Activated CD4-positive, alpha-beta memory T cell treated with anti-CD3 and anti-CD28 coated beads for 36 hours (primary cell): ENCODE measurements at regions not wholly inside any gene's neighbourhood (a gene's known extent, or its start where the extent isn't known, plus 50 kb on each side); places are given as distances from the start of the nearest gene placed in this dataset.

Experiments
- CTCF ChIA-PET: fragments of 350-600 bp; sonication (Branson Sonifier 250); formaldehyde crosslinking; loops from one replicate; lab custom pipeline; 2021; ENCODE audit warnings: antibody characterized with exemption, inconsistent platforms; lab: Charles Lee
- POLR2A ChIA-PET: fragments of 350-600 bp; sonication (Branson Sonifier 250); formaldehyde crosslinking; loops from one replicate; lab custom pipeline; 2021; ENCODE audit warnings: antibody characterized with exemption; lab: Charles Lee
- DNase-seq: peaks from one replicate; pipeline ENCODE4 v3.0.0-alpha.2; 2020
- H3K27ac Mint-ChIP-seq: one replicate; pipeline ENCODE4 v1.8.0; 2021; ENCODE audit warnings: mixed read lengths
- H3K27me3 Mint-ChIP-seq: one replicate; pipeline ENCODE4 v1.8.0; 2021; ENCODE audit warnings: mixed read lengths
- H3K36me3 Mint-ChIP-seq: one replicate; pipeline ENCODE4 v1.8.0; 2021; ENCODE audit warnings: mixed read lengths
- H3K4me1 Mint-ChIP-seq: one replicate; pipeline ENCODE4 v1.8.0; 2021; ENCODE audit warnings: low read depth, mixed read lengths
- H3K4me3 Mint-ChIP-seq: one replicate; pipeline ENCODE4 v1.8.0; 2021; ENCODE audit warnings: mild to moderate bottlenecking, mixed read lengths
- H3K9me3 Mint-ChIP-seq: one replicate; pipeline ENCODE4 v1.8.0; 2021; ENCODE audit warnings: mixed read lengths
- intact Hi-C: fragments of 100-400 bp; cut with micrococcal nuclease; formaldehyde crosslinking; loops from one replicate; pipeline ENCODE4 v1.15.1; 2023

- Mint-ChIP-seq H3K27ac (no peak overlapping the region), H3K4me3 (no peak overlapping the region), H3K36me3 (no peaks in the 10 kb centered on the region), H3K4me1 (no peaks in the 10 kb centered on the region), H3K27me3 (no peaks in the 10 kb centered on the region), H3K9me3 (no peaks in the 10 kb centered on the region)
- intact Hi-C loops: no loop called here
- no peak for DNase-seq
- POLR2A ChIA-PET: no interaction called here
- CTCF ChIA-PET: no interaction called here
These were observed 712.9 kb upstream of the MAP3K7 start for GRCh38 chr6:91299544-91300491.

GRCh38 chr6:91298543-91299145 is 711.8 kb upstream of the MAP3K7 start:
- ChIA-PET POLR2A (no interaction called here), CTCF (no interaction called here)
- no peak for DNase-seq
- intact Hi-C loops: no loop called here
- H3K4me3 Mint-ChIP-seq: no peak overlapping the region
- no peaks in the 10 kb centered on the region for H3K27me3 Mint-ChIP-seq
- H3K27ac Mint-ChIP-seq: no peak overlapping the region
- no peaks in the 10 kb centered on the region for H3K9me3 Mint-ChIP-seq
- H3K36me3 Mint-ChIP-seq: no peaks in the 10 kb centered on the region
- no peaks in the 10 kb centered on the region for H3K4me1 Mint-ChIP-seq

GRCh38 chr6:91293395-91293794 is 706.5 kb upstream of the MAP3K7 start:
- Mint-ChIP-seq H3K36me3 (no peaks in the 10 kb centered on the region), H3K4me1 (no peaks in the 10 kb centered on the region), H3K4me3 (no peak overlapping the region), H3K27ac (no peak overlapping the region), H3K9me3 (no peaks in the 10 kb centered on the region), H3K27me3 (no peaks in the 10 kb centered on the region)
- CTCF ChIA-PET: no interaction called here
- DNase-seq: no peak
- POLR2A ChIA-PET: no interaction called here
- intact Hi-C loops: no loop called here

GRCh38 chr6:91291071-91291470 is 704.2 kb upstream of the MAP3K7 start:
- Mint-ChIP-seq H3K4me1 (no peaks in the 10 kb centered on the region), H3K9me3 (no peaks in the 10 kb centered on the region), H3K27me3 (no peaks in the 10 kb centered on the region), H3K36me3 (no peaks in the 10 kb centered on the region), H3K4me3 (no peak overlapping the region), H3K27ac (no peak overlapping the region)
- no peak for DNase-seq
- intact Hi-C loops: no loop called here
- ChIA-PET POLR2A (no interaction called here), CTCF (no interaction called here)

- H3K27me3 Mint-ChIP-seq: no peaks in the 10 kb centered on the region
- intact Hi-C loops: no loop called here
- ChIA-PET POLR2A (no interaction called here), CTCF (no interaction called here)
- no peaks in the 10 kb centered on the region for H3K4me1 Mint-ChIP-seq
- DNase-seq: no peak
- no peaks in the 10 kb centered on the region for H3K36me3 Mint-ChIP-seq
- H3K27ac Mint-ChIP-seq: no peak overlapping the region
- no peaks in the 10 kb centered on the region for H3K9me3 Mint-ChIP-seq
- no peak overlapping the region for H3K4me3 Mint-ChIP-seq
These were observed 701.9 kb upstream of the MAP3K7 start for GRCh38 chr6:91288741-91289140.

- intact Hi-C loops: no loop called here
- Mint-ChIP-seq H3K9me3 (no peaks in the 10 kb centered on the region), H3K36me3 (no peaks in the 10 kb centered on the region), H3K27me3 (no peaks in the 10 kb centered on the region), H3K4me1 (no peaks in the 10 kb centered on the region), H3K27ac (no peak overlapping the region), H3K4me3 (no peak overlapping the region)
- DNase-seq: no peak
- ChIA-PET CTCF (no interaction called here), POLR2A (no interaction called here)
These were observed 695.0 kb upstream of the MAP3K7 start for GRCh38 chr6:91281901-91282300.

GRCh38 chr6:91280494-91280830 is 693.6 kb upstream of the MAP3K7 start:
- ChIA-PET POLR2A (no interaction called here), CTCF (no interaction called here)
- Mint-ChIP-seq H3K9me3 (no peaks in the 10 kb centered on the region), H3K36me3 (no peaks in the 10 kb centered on the region), H3K4me1 (no peaks in the 10 kb centered on the region), H3K27me3 (no peaks in the 10 kb centered on the region), H3K4me3 (no peak overlapping the region), H3K27ac (no peak overlapping the region)
- intact Hi-C loops: no loop called here
- DNase-seq: no peak

- Mint-ChIP-seq H3K9me3 (no peaks in the 10 kb centered on the region), H3K27ac (no peak overlapping the region), H3K4me1 (no peaks in the 10 kb centered on the region), H3K4me3 (no peak overlapping the region), H3K36me3 (no peaks in the 10 kb centered on the region), H3K27me3 (no peaks in the 10 kb centered on the region)
- intact Hi-C loops: no loop called here
- ChIA-PET POLR2A (no interaction called here), CTCF (no interaction called here)
- no peak for DNase-seq
These were observed 693.0 kb upstream of the MAP3K7 start for GRCh38 chr6:91279740-91280493.

GRCh38 chr6:91278416-91278815 is 691.5 kb upstream of the MAP3K7 start:
- no peaks in the 10 kb centered on the region for H3K9me3 Mint-ChIP-seq
- H3K4me1 Mint-ChIP-seq: no peaks in the 10 kb centered on the region
- intact Hi-C loops: no loop called here
- CTCF ChIA-PET: no interaction called here
- H3K36me3 Mint-ChIP-seq: no peaks in the 10 kb centered on the region
- DNase-seq: no peak
- POLR2A ChIA-PET: no interaction called here
- no peaks in the 10 kb centered on the region for H3K27me3 Mint-ChIP-seq
- H3K27ac Mint-ChIP-seq: no peak overlapping the region
- no peak overlapping the region for H3K4me3 Mint-ChIP-seq

- H3K27ac Mint-ChIP-seq: no peak overlapping the region
- ChIA-PET POLR2A (no interaction called here), CTCF (no interaction called here)
- H3K4me3 Mint-ChIP-seq: no peak overlapping the region
- H3K27me3 Mint-ChIP-seq: no peaks in the 10 kb centered on the region
- no peaks in the 10 kb centered on the region for H3K36me3 Mint-ChIP-seq
- no peaks in the 10 kb centered on the region for H3K9me3 Mint-ChIP-seq
- intact Hi-C loops: no loop called here
- no peak for DNase-seq
- no peaks in the 10 kb centered on the region for H3K4me1 Mint-ChIP-seq
These were observed 689.4 kb upstream of the MAP3K7 start for GRCh38 chr6:91276315-91276714.

GRCh38 chr6:91273729-91274128 is 686.9 kb upstream of the MAP3K7 start:
- no peak overlapping the region for H3K4me3 Mint-ChIP-seq
- no peak overlapping the region for H3K27ac Mint-ChIP-seq
- intact Hi-C loops: no loop called here
- CTCF ChIA-PET: no interaction called here
- H3K4me1 Mint-ChIP-seq: no peaks in the 10 kb centered on the region
- H3K36me3 Mint-ChIP-seq: no peaks in the 10 kb centered on the region
- H3K27me3 Mint-ChIP-seq: no peaks in the 10 kb centered on the region
- no peaks in the 10 kb centered on the region for H3K9me3 Mint-ChIP-seq
- POLR2A ChIA-PET: no interaction called here
- no peak for DNase-seq

- intact Hi-C loops: no loop called here
- Mint-ChIP-seq H3K27me3 (no peaks in the 10 kb centered on the region), H3K36me3 (no peaks in the 10 kb centered on the region), H3K4me1 (no peaks in the 10 kb centered on the region), H3K27ac (no peak overlapping the region), H3K9me3 (no peaks in the 10 kb centered on the region), H3K4me3 (no peak overlapping the region)
- ChIA-PET CTCF (no interaction called here), POLR2A (no interaction called here)
- DNase-seq: no peak
These were observed 684.9 kb upstream of the MAP3K7 start for GRCh38 chr6:91271807-91272206.
